PC-3 (cell line): ENCODE measurements at regions not wholly inside any gene's neighbourhood (a gene's known extent, or its start where the extent isn't known, plus 50 kb on each side); places are given as distances from the start of the nearest gene placed in this dataset.

Source experiments
- ATAC-seq: fragments of 200-7000 bp; cut with Tn5 transposase; 2 replicates; pipeline ENCODE4 v1.9.1; 2020; ENCODE audit warnings: mild to moderate bottlenecking, moderate library complexity
- BruUV-seq: library from RNA; stranded (reverse); fragments of 400-500 nt; replicated peaks from 2 replicates; lab custom pipeline; 2021; lab: Mats Ljungman, UMichigan
- CTCF ChIA-PET: fragments of 300-600 bp; sonication (Branson Sonifier 250); formaldehyde crosslinking; loops from one replicate; lab custom pipeline; 2022; ENCODE audit warnings: antibody characterized with exemption; lab: Charles Lee
- POLR2A ChIA-PET: fragments of 300-600 bp; sonication (Branson Sonifier 250); formaldehyde crosslinking; loops from one replicate; lab custom pipeline; 2022; ENCODE audit warnings: antibody characterized with exemption; ENCODE audit not compliant: unreplicated experiment; lab: Charles Lee
- DNase-seq: peaks from one replicate; pipeline ENCODE4 v3.0.0-alpha.2; 2015
- H2AFZ ChIP-seq: fragments of 300-600 bp; sonication (generic); 2 replicates; pipeline ENCODE4 v1.6.0; 2016; ENCODE audit warnings: antibody characterized with exemption, low read length
- H3F3A ChIP-seq: fragments of 300-600 bp; sonication (generic); one replicate; pipeline ENCODE4 v1.6.0; 2017; ENCODE audit warnings: antibody characterized with exemption, low read length, control low read depth, mild to moderate bottlenecking; ENCODE audit not compliant: unreplicated experiment
- H3K27ac ChIP-seq: fragments of 300-600 bp; sonication (generic); 2 replicates; pipeline ENCODE4 v1.5.1; 2016; ENCODE audit warnings: mild to moderate bottlenecking, low read length
- H3K27me3 ChIP-seq: fragments of 300-600 bp; sonication (generic); 2 replicates; pipeline ENCODE4 v1.6.1; 2016; ENCODE audit warnings: low read length, mixed read lengths
- H3K36me3 ChIP-seq: fragments of 300-600 bp; sonication (generic); 2 replicates; pipeline ENCODE4 v1.6.1; 2016; ENCODE audit warnings: low read depth, mixed run types, low read length, mixed read lengths
- H3K4me1 ChIP-seq: fragments of 300-600 bp; sonication (generic); 2 replicates; pipeline ENCODE4 v1.5.1; 2016; ENCODE audit warnings: low read length; ENCODE audit not compliant: insufficient read depth
- H3K4me2 ChIP-seq: fragments of 300-600 bp; sonication (generic); 2 replicates; pipeline ENCODE4 v1.6.0; 2016; ENCODE audit warnings: low read length
- H3K4me3 ChIP-seq: fragments of 300-600 bp; sonication (generic); 2 replicates; pipeline ENCODE4 v1.5.1; 2016; ENCODE audit warnings: mild to moderate bottlenecking, low read length, mixed read lengths
- H3K79me2 ChIP-seq: fragments of 300-600 bp; sonication (generic); 2 replicates; pipeline ENCODE4 v1.6.1; 2017; ENCODE audit warnings: low read length, mixed read lengths
- H3K9ac ChIP-seq: fragments of 300-600 bp; sonication (generic); 2 replicates; pipeline ENCODE4 v1.6.0; 2016; ENCODE audit warnings: mild to moderate bottlenecking, low read length
- H3K9me2 ChIP-seq: fragments of 300-600 bp; sonication (generic); replicated peaks from 2 replicates; pipeline ENCODE4 v1.6.1; 2016; ENCODE audit warnings: mixed run types, low read length, mixed read lengths
- H3K9me3 ChIP-seq: fragments of 300-600 bp; sonication (generic); 2 replicates; pipeline ENCODE4 v1.6.1; 2016; ENCODE audit warnings: low read length, mixed read lengths
- H4K20me1 ChIP-seq: fragments of 300-600 bp; sonication (generic); 2 replicates; pipeline ENCODE4 v1.6.1; 2016; ENCODE audit warnings: low read length, mixed read lengths
- EZH2 ChIP-seq: fragments of 300-600 bp; sonication (generic); IDR thresholded peaks from one replicate; pipeline ENCODE4 v1.6.1; 2017; ENCODE audit warnings: antibody characterized with exemption, mild to moderate bottlenecking, low read length; ENCODE audit not compliant: unreplicated experiment
- EZH2phosphoT487 ChIP-seq: fragments of 300-600 bp; sonication (generic); IDR thresholded peaks from 2 replicates; pipeline ENCODE4 v1.6.1; 2018; ENCODE audit warnings: mild to moderate bottlenecking, antibody characterized with exemption, low read length, borderline replicate concordance
- intact Hi-C: fragments of 100-400 bp; cut with micrococcal nuclease; formaldehyde crosslinking; loops from 2 replicates; pipeline ENCODE4 v1.9.0; 2023
- TF ChIP-seq, protein P1 (sequence below): fragments of 300-600 bp; sonication (generic); conservative IDR thresholded peaks from 2 replicates; pipeline ENCODE4 v1.5.1; 2017; ENCODE audit warnings: antibody characterized with exemption, low read depth, mild to moderate bottlenecking, low read length

DNA sequence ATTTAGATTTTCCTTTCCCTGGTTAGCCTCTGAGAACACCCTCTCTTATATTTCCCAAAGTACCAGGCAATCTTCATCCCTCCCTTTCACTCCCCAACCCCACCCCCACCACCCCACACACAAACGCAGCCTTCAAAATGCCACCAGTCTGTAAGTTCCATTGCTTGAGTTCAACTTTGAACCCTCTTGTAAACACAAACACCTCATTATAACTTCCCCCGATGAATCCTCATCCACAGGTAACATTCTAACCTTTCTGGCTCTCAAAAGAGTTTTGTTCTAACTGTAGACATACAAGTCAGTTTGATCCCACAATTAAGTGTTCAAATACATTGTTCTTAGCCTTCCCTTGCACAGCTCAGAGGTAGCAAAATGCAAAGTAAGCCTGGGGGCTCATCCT lies 199.4 kb upstream of the FOXN3 start:
- intact Hi-C loops: loop anchor here (5.0 to 10.0 kb wide), 2 partner anchors 148 to 301 kb away; no protein-coding TSS in a partner anchor

DNA sequence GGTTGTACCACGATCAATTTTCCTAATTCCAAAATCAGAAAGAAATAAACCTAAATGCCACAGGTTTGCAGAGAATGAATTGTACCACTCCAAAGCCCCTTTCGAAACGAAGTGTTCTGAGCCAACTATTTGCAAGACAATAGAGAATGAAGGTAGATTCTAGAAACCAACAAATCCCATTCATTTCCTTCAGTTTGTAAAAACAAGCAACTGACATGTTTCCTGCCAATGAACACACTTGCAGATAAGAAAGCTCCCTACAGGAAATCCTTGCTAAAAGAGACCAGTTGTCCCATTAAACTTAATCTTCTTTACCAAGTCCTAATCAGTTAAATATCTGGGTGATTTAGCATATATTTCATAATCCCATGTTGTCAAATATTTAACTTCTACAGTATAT lies 198.4 kb upstream of the FOXN3 start:
- no peaks in the 10 kb centered on the region for H3K79me2 ChIP-seq
- ChIA-PET CTCF (no interaction called here), POLR2A (no interaction called here)
- H3K9me2 ChIP-seq: no peaks in the 10 kb centered on the region
- H3K27me3 ChIP-seq: no peaks in the 10 kb centered on the region
- H4K20me1 ChIP-seq: no peaks in the 10 kb centered on the region
- no peak for ATAC-seq
- H3K9me3 ChIP-seq: no peaks in the 10 kb centered on the region
- H3K4me1 ChIP-seq: 0 out of 2 replicates have a peak, but pooled peaks cover 4% of the 10 kb centered on the region
- no peak overlapping the region for H3K27ac ChIP-seq
- H3F3A ChIP-seq: no peaks in the 10 kb centered on the region
- H3K4me2 ChIP-seq: no peak overlapping the region
- intact Hi-C loops: loop anchor here (5.0 to 10.0 kb wide), 2 partner anchors 149 to 302 kb away; no protein-coding TSS in a partner anchor
- no peak overlapping the region for H3K9ac ChIP-seq
- H2AFZ ChIP-seq: no peak overlapping the region
- H3K36me3 ChIP-seq: no peaks in the 10 kb centered on the region
- TF ChIP-seq, protein P1, sequence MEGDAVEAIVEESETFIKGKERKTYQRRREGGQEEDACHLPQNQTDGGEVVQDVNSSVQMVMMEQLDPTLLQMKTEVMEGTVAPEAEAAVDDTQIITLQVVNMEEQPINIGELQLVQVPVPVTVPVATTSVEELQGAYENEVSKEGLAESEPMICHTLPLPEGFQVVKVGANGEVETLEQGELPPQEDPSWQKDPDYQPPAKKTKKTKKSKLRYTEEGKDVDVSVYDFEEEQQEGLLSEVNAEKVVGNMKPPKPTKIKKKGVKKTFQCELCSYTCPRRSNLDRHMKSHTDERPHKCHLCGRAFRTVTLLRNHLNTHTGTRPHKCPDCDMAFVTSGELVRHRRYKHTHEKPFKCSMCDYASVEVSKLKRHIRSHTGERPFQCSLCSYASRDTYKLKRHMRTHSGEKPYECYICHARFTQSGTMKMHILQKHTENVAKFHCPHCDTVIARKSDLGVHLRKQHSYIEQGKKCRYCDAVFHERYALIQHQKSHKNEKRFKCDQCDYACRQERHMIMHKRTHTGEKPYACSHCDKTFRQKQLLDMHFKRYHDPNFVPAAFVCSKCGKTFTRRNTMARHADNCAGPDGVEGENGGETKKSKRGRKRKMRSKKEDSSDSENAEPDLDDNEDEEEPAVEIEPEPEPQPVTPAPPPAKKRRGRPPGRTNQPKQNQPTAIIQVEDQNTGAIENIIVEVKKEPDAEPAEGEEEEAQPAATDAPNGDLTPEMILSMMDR: no peak
- TF ChIP-seq EZH2 (no peak), EZH2phosphoT487 (no peak)
- H3K4me3 ChIP-seq: no peak overlapping the region
- BruUV-seq: no TSS peak
- no peak for DNase-seq

More for the DNA sequence above, 199.4 kb upstream of the FOXN3 start:
- Histone ChIP-seq H3K79me2 (no peaks in the 10 kb centered on the region), H3F3A (no peaks in the 10 kb centered on the region), H3K27ac (no peak overlapping the region), H2AFZ (no peak overlapping the region), H3K9ac (no peak overlapping the region), H3K4me3 (no peak overlapping the region), H3K36me3 (no peaks in the 10 kb centered on the region), H4K20me1 (no peaks in the 10 kb centered on the region), H3K4me2 (no peak overlapping the region), H3K9me2 (no peaks in the 10 kb centered on the region), H3K9me3 (no peaks in the 10 kb centered on the region), H3K4me1 (0 out of 2 replicates have a peak, but pooled peaks cover 4% of the 10 kb centered on the region), H3K27me3 (no peaks in the 10 kb centered on the region)
- ChIA-PET POLR2A (no interaction called here), CTCF (no interaction called here)
- no peak for DNase-seq
- BruUV-seq: no TSS peak
- TF ChIP-seq EZH2phosphoT487 (no peak), EZH2 (no peak)
- TF ChIP-seq, protein P1: no peak
- no peak for ATAC-seq

DNA sequence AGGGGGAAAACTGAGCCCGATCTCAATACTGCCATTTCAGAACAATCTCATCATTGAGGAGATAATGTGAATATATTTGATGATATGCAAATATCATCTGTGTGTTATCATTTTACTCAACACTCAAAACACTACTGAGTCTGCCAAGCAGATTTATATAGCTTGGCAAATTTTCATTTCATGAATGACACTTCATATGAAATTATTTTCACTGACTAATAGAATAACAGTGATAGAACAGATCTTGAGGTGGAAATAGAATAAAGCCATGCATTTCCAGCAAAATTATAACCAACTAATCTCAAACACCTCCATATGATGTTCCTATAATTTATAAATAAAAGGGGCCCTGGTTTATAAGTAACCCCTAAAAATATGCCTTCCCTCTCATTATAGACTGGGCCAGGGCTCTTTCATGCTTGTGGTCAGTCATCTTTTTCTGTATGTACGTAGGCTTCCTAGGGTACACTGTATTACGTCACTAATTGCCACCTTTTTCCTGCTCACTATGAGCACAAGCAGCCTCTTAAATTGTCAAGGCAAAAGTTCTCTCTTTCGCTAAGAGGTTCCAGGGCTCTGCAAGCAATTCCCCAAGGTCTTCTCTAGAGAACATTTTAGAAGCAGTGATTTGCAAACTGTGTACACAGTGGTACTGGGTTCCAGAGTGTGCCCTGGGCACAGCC lies 197.1 kb upstream of the FOXN3 start:
- no peak overlapping the region for H2AFZ ChIP-seq
- H3K79me2 ChIP-seq: no peaks in the 10 kb centered on the region
- CTCF ChIA-PET: no interaction called here
- H3K4me1 ChIP-seq: 0 out of 2 replicates have a peak, but pooled peaks cover 4% of the 10 kb centered on the region
- no peak overlapping the region for H3K4me2 ChIP-seq
- H3K9ac ChIP-seq: no peak overlapping the region
- no peaks in the 10 kb centered on the region for H3K9me3 ChIP-seq
- no peaks in the 10 kb centered on the region for H3K9me2 ChIP-seq
- H4K20me1 ChIP-seq: no peaks in the 10 kb centered on the region
- no peaks in the 10 kb centered on the region for H3K27me3 ChIP-seq
- TF ChIP-seq, protein P1: no peak
- TF ChIP-seq EZH2 (no peak), EZH2phosphoT487 (no peak)
- POLR2A ChIA-PET: no interaction called here
- H3K27ac ChIP-seq: no peak overlapping the region
- no peak for ATAC-seq
- DNase-seq: no peak
- intact Hi-C loops: loop anchor here (10.0 kb wide), 1 partner anchor 151 kb away; no protein-coding TSS in a partner anchor
- H3F3A ChIP-seq: no peaks in the 10 kb centered on the region
- H3K4me3 ChIP-seq: no peak overlapping the region
- H3K36me3 ChIP-seq: no peaks in the 10 kb centered on the region
- no TSS peak for BruUV-seq
